GM06990 (cell line): ENCODE measurements at regions not wholly inside any gene's neighbourhood (a gene's known extent, or its start where the extent isn't known, plus 50 kb on each side); places are given as distances from the start of the nearest gene placed in this dataset.

ENCODE experiments used
- DNase-seq: peaks from one replicate; pipeline ENCODE4 v3.0.0-alpha.2; 2011; ENCODE audit not compliant: insufficient read length; ENCODE audit errors: extremely low read depth
- H3K27me3 ChIP-seq: replicated peaks from 2 replicates; pipeline ENCODE4 v1.6.0; 2011; ENCODE audit warnings: low read length; ENCODE audit not compliant: control insufficient read depth, insufficient read depth
- H3K36me3 ChIP-seq: 2 replicates; pipeline ENCODE4 v1.5.1; 2011; ENCODE audit warnings: low read length; ENCODE audit not compliant: control insufficient read depth, insufficient read depth
- H3K4me3 ChIP-seq: replicated peaks from 2 replicates; pipeline ENCODE4 v1.5.1; 2011; ENCODE audit warnings: low read depth, mild to moderate bottlenecking, control low read depth, low read length
- CTCF ChIP-seq: IDR thresholded peaks from 2 replicates; pipeline ENCODE4 v1.5.1; 2011; ENCODE audit warnings: low read length, control low read depth, mild to moderate bottlenecking, inconsistent platforms; ENCODE audit not compliant: insufficient read depth, poor library complexity, severe bottlenecking

- no peak for TF ChIP-seq CTCF
- no peak overlapping the region for H3K4me3 ChIP-seq
- no peak for DNase-seq
- H3K36me3 ChIP-seq, result no peaks in the 10 kb centered on the region
- no peaks in the 10 kb centered on the region for H3K27me3 ChIP-seq
Observed at GRCh38 chr6:22789315-22789714, 219.9 kb downstream of the HDGFL1 start.

GRCh38 chr6:22794844-22795243 lies 225.5 kb downstream of the HDGFL1 start:
- H3K4me3 ChIP-seq, result no peak overlapping the region
- no peak for DNase-seq
- H3K27me3 ChIP-seq, result no peaks in the 10 kb centered on the region
- TF ChIP-seq CTCF, result no peak
- H3K36me3 ChIP-seq, result no peaks in the 10 kb centered on the region

GRCh38 chr6:22800451-22800850 lies 231.1 kb downstream of the HDGFL1 start:
- Histone ChIP-seq H3K36me3 (no peaks in the 10 kb centered on the region), H3K27me3 (no peaks in the 10 kb centered on the region), H3K4me3 (no peak overlapping the region)
- no peak for DNase-seq
- TF ChIP-seq CTCF, result no peak

GRCh38 chr6:22801831-22802230 lies 232.5 kb downstream of the HDGFL1 start:
- DNase-seq, result no peak
- Histone ChIP-seq H3K27me3 (no peaks in the 10 kb centered on the region), H3K4me3 (no peak overlapping the region), H3K36me3 (no peaks in the 10 kb centered on the region)
- TF ChIP-seq CTCF, result no peak

GRCh38 chr6:22804620-22805261 lies 235.4 kb downstream of the HDGFL1 start:
- Histone ChIP-seq H3K36me3 (no peaks in the 10 kb centered on the region), H3K4me3 (no peak overlapping the region), H3K27me3 (no peaks in the 10 kb centered on the region)
- DNase-seq, result no peak
- no peak for TF ChIP-seq CTCF

GRCh38 chr6:22807261-22807660 lies 237.9 kb downstream of the HDGFL1 start:
- Histone ChIP-seq H3K4me3 (no peak overlapping the region), H3K36me3 (no peaks in the 10 kb centered on the region), H3K27me3 (no peaks in the 10 kb centered on the region)
- no peak for DNase-seq
- no peak for TF ChIP-seq CTCF
